ENCODE measurements at regions not wholly inside any gene's neighbourhood (a gene's known extent, or its start where the extent isn't known, plus 50 kb on each side); places are given as distances from the start of the nearest gene placed in this dataset.

- Histone ChIP-seq H3K9me3 (ENCODE audit: control insufficient read depth, insufficient read depth, low read depth, low read length) (no peaks in the 10 kb centered on the region), H3K4me1 (ENCODE audit: control insufficient read depth, insufficient read depth, low read length) (no peaks in the 10 kb centered on the region), H3K4me3 (ENCODE audit: low read depth, low read length) (no peak overlapping the region), H3K27ac (ENCODE audit: extremely low read depth, low read depth, low read length) (no peak overlapping the region), H3K36me3 (ENCODE audit: control insufficient read depth in 2 of 2, insufficient read depth in 1 of 2, low read length in 2 of 2) (no peaks in the 10 kb centered on the region)
- ChIA-PET POLR2A (no interaction called here), CTCF (interaction anchor here (0.6 to 0.7 kb wide), 2 partner anchors 28 to 77 kb away, joined by 3 to 4 read pairs; no protein-coding TSS in a partner anchor)
- no peak for TF ChIP-seq SP3 (tag by site-specific recombination; IDR thresholded peaks at IDR 0.05)
- TF ChIP-seq SETDB1 (IDR thresholded peaks at IDR 0.05; ENCODE audit: insufficient read length, low read length) = no peak
- TF ChIP-seq ZNF785 (tag by site-specific recombination; IDR thresholded peaks at IDR 0.05) = no peak
- TF ChIP-seq AEBP2 (tag by site-specific recombination; IDR thresholded peaks at IDR 0.05; ENCODE audit: borderline replicate concordance) = no peak
- TF ChIP-seq ZNF302 (tag by site-specific recombination; IDR thresholded peaks at IDR 0.05; ENCODE audit: low read depth) = no peak
Measured at GRCh38 chr18:56003009-56003719, 415.2 kb upstream of the TCF4 start.

- no peaks in the 10 kb centered on the region for H3K4me1 ChIP-seq (ENCODE audit: control insufficient read depth, insufficient read depth, low read length)
- CTCF ChIA-PET = no interaction called here
- no peak overlapping the region for H3K27ac ChIP-seq (ENCODE audit: extremely low read depth, low read depth, low read length)
- TF ChIP-seq ZNF148 (tag by site-specific recombination; IDR thresholded peaks at IDR 0.05; ENCODE audit: borderline replicate concordance) (no peak), ZNF48 (tag by site-specific recombination; IDR thresholded peaks at IDR 0.05) (no peak), HOXD13 (CRISPR knock-in tag; IDR thresholded peaks at IDR 0.05; ENCODE audit: borderline replicate concordance) (no peak), ZSCAN16 (tag by site-specific recombination; IDR thresholded peaks at IDR 0.05) (no peak), ZNF670 (tag by site-specific recombination; IDR thresholded peaks at IDR 0.05; ENCODE audit: low read depth) (no peak), GFI1B (tag by site-specific recombination; IDR thresholded peaks at IDR 0.05) (no peak), ZNF211 (tag by site-specific recombination; IDR thresholded peaks at IDR 0.05; ENCODE audit: low read depth) (no peak), MYNN (tag by site-specific recombination; IDR thresholded peaks at IDR 0.05; ENCODE audit: borderline replicate concordance) (no peak), BCL11A (tag by site-specific recombination; IDR thresholded peaks at IDR 0.05; ENCODE audit: low read depth) (no peak), ZNF354C (tag by site-specific recombination; IDR thresholded peaks at IDR 0.05; ENCODE audit: borderline replicate concordance, low read depth) (no peak)
- POLR2A ChIA-PET = no interaction called here
- H3K36me3 ChIP-seq (ENCODE audit: control insufficient read depth in 2 of 2, insufficient read depth in 1 of 2, low read length in 2 of 2) = no peaks in the 10 kb centered on the region
- H3K9me3 ChIP-seq (ENCODE audit: control insufficient read depth, insufficient read depth, low read depth, low read length) = no peaks in the 10 kb centered on the region
- no peak overlapping the region for H3K4me3 ChIP-seq (ENCODE audit: low read depth, low read length)
Measured at GRCh38 chr18:56001576-56001975, 413.6 kb upstream of the TCF4 start.

- H3K9me3 ChIP-seq (ENCODE audit: control insufficient read depth, insufficient read depth, low read depth, low read length) = no peaks in the 10 kb centered on the region
- no peak overlapping the region for H3K27ac ChIP-seq (ENCODE audit: extremely low read depth, low read depth, low read length)
- TF ChIP-seq ZNF549 (tag by site-specific recombination; IDR thresholded peaks at IDR 0.05) (no peak), ZNF670 (tag by site-specific recombination; IDR thresholded peaks at IDR 0.05; ENCODE audit: low read depth) (no peak), ZNF354C (tag by site-specific recombination; IDR thresholded peaks at IDR 0.05; ENCODE audit: borderline replicate concordance, low read depth) (no peak), PRDM4 (tag by site-specific recombination; IDR thresholded peaks at IDR 0.05) (no peak), ZNF423 (tag by site-specific recombination; IDR thresholded peaks at IDR 0.05) (no peak), ZNF398 (tag by site-specific recombination; IDR thresholded peaks at IDR 0.05) (no peak), ZNF132 (tag by site-specific recombination; IDR thresholded peaks at IDR 0.05; ENCODE audit: borderline replicate concordance) (no peak), ZNF529 (tag by site-specific recombination; IDR thresholded peaks at IDR 0.05; ENCODE audit: insufficient replicate concordance) (no peak), ZNF501 (tag by site-specific recombination; IDR thresholded peaks at IDR 0.05) (no peak), ZNF239 (tag by site-specific recombination; IDR thresholded peaks at IDR 0.05) (no peak), FEZF1 (tag by site-specific recombination; IDR thresholded peaks at IDR 0.05) (no peak)
Measured at GRCh38 chr18:56000041-56000440, 412.0 kb upstream of the TCF4 start.

More at GRCh38 chr18:56000041-56000440, 412.0 kb upstream of the TCF4 start:
- POLR2A ChIA-PET = no interaction called here
- Histone ChIP-seq H3K36me3 (ENCODE audit: control insufficient read depth in 2 of 2, insufficient read depth in 1 of 2, low read length in 2 of 2) (no peaks in the 10 kb centered on the region), H3K4me1 (ENCODE audit: control insufficient read depth, insufficient read depth, low read length) (no peaks in the 10 kb centered on the region), H3K4me3 (ENCODE audit: low read depth, low read length) (no peak overlapping the region)
- CTCF ChIA-PET = no interaction called here
